NCI-H1436 (cell line): ENCODE measurements at regions not wholly inside any gene's neighbourhood (a gene's known extent, or its start where the extent isn't known, plus 50 kb on each side); places are given as distances from the start of the nearest gene placed in this dataset.
"Not testable (repeated sequence)": the region's sequence is repeated elsewhere in the genome, so short reads cannot be mapped to it uniquely, and the experiment has no call there.

ENCODE experiments used
- DNase-seq: peaks from one replicate; lab custom pipeline; 2025; lab: John Stamatoyannopoulos, UW

DNA sequence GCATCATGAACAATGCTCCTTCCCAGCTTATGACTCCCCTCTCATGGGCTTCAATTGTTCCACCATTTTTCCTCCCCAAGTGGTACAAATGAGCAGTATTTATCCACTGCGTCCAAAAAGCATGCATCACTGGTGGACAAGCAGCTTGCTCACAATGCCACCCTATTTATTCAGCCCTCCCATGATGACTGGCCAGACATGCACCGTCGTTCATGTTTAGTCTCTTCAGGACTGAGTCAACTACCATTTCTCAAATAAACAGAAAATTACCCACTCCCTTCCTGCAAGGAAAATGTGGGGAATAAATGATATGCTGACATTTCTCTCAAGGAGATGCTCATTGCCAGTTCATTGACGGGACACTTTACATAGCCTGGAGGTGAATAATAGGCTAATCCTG lies 300.4 kb downstream of the C6orf118 start:
- DNase-seq: no peak

GRCh38 chr6:165002866-165003265 lies 306.5 kb downstream of the C6orf118 start:
- no peak for DNase-seq

GRCh38 chr6:165002358-165002757 lies 307.0 kb downstream of the C6orf118 start:
- no peak for DNase-seq

DNA sequence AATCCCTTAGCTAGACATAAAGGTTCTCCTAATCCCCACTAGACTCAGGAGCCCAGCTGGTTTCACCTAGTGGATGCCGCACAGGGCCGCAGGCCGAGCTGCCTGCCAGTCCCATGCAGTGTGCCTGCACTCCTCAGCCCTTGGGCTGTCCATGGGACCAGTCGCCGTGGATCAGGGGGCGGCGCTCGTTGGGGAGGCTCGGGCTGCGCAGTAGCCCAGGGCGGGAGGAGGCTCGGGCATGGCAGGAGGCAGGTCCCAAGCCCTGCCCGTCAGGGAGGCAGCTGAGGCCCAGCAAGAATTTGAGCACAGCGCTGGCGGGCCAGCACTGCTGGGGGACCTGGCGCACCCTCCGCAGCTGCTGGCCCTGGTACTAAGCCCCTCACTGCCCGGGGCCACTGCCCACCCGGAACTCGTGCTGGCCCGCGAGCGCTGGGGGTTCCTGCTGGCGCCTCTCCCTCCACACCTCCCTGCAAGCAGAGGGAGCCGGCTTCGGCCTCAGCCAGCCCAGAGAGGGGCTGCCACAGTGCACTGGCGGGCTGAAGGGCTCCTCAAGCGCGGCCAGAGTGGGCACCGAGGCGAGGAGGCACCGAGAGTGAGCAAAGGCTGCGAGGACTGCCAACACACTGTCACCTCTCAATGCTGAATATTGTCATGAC lies 307.8 kb downstream of the C6orf118 start:
- DNase-seq: no peak

DNA sequence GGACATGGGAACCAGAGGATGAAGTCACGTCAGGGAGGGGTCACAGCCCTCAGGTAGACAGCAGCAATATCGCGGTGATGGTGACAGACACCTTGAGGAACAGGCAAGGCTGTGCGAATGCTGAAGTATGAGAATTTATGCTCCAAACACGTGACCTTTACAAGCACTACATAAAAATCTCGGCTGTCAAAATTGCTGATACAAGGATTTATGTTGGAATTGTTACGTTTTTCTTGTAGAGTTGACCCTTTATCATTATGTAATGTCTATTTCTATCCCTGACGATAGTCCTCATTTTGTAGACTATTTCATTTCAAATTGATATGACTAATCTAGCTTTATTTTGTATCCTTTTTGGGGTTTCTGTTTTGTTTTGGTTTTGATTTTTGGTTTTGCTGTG lies 311.1 kb downstream of the C6orf118 start:
- no peak for DNase-seq

GRCh38 chr6:164996838-164997237 lies 312.6 kb downstream of the C6orf118 start:
- DNase-seq: no peak

GRCh38 chr6:164991573-164991972 lies 317.8 kb downstream of the C6orf118 start:
- no peak for DNase-seq

DNA sequence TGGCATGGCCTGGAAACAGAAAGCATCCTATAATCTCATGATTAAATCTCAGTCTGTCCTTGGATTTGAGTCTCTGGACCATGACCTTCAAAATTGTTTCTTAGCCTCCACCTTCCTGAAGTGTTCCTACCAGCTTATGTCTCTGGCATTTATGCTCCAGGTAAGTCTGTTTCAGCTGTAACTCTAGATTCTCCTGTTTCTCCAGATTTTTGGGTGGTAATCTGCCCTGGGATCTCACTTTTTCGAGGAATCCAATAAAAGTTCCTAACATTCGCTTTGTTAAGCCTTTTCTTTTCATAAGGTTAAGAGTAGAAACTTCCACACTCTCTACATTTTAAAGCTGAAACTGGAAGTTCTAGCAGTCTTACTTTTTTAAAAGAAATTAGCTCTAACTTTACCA lies 318.5 kb downstream of the C6orf118 start:
- DNase-seq: no peak

DNA sequence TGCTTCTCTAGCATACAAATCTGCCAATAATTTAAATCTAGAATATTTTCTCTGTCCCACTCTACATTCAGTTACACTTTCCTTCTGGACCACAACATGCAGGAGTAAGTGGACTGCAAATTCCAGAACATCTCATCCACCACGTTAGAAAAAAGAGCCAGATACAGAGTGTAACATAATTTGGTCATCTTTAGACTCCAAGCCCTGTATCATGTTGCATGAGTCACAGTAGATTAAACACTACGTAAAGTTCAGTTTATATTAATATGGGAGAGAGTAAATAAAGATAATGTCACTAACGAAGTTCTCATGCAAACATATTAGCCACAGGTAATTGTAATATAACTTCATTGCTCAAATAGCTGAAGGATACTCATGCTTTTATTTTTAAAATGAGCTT lies 327.0 kb downstream of the C6orf118 start:
- no peak for DNase-seq

DNA sequence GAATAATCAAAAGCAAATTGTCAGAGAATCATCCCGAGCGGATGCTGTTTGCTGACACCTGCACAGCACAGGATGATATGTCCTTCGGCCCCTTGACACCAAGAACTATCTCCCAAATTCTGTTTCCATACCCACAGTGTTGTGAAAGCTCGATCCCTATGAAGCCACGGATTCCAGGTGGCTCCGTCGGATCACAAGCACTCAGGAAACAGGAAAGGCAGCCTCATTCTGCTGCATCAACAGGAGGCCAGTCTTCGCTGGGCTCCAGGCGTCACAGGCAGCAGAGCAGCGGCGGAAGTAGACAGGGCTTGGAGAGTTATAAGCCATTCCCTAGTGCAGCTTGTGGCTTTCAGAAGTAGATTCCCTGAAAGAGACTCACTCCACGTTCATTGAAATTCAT lies 342.3 kb downstream of the C6orf118 start:
- DNase-seq: no peak

GRCh38 chr6:164962805-164963204 lies 346.6 kb downstream of the C6orf118 start:
- no peak for DNase-seq

DNA sequence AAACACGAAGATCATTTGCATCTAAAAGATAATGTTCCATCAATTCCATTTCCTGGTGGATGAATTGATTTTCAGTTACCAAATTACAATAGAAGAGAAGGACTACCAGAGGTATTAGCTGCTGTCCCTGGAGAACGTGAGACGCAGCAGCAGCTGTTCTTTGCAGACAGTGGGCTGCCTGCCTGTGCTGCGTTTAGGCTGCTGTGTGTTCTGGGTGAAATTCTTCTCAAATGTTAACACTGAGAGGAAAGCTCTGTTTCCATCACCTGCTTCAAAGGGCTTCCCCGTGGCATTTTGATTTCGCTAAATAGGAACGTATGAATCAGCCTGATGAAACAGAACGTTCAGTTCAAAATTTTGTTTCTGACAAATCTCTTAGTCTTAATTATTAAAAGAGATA lies 362.2 kb downstream of the C6orf118 start:
- no peak for DNase-seq

DNA sequence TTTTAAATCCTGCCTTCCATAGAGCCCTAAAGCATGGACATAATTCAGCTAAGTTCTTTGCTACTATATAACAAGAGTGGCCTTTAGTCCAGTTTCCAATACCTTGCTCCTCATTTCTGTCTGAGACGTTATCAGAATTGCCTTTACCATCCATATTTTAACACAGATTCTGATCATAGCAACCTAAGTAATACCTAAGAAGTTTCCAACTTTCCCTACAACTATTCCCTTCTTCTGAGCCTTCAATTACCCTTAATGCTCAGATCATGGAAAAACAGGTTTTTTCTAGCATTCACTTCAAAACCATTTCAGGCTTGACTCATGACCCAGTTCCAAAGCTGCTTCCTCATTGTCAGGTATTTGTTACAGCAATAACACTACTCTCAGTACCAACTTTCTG lies 367.1 kb downstream of the C6orf118 start:
- no peak for DNase-seq

- DNase-seq: not testable (repeated sequence)
Measured at GRCh38 chr6:164933238-164933794, 376.1 kb downstream of the C6orf118 start.

GRCh38 chr6:164929408-164929977 lies 379.9 kb downstream of the C6orf118 start:
- DNase-seq: no peak

DNA sequence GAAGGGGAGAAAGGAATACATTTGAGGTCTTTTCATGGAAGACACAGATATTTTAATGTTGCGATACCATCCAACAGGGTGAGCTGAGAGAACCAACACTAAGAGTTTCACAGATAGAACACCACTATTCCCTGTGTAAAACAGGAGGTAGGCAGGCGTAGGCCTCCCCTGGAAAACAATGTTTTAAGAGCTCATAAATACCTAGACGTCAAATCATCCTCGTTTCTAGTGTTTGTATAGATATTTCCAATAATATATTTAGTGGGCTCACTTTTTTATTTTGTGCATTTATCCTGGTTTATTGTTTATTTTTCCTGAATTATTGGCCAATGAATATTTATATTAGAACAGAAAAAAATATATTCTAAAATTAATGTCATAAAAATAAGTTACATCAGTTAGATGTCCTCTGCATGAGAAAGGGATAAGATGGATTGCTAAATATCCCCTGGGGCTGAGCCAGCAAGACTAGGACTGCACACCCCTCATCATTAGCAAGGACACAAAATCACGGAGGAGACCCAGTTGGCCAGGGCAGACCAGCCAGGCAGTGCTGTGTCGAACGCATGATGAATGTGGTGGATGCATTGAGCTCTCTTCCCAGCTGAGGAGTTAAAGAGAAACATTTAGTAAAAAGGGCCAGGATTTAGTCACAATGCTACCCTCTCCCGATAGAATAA lies 380.5 kb downstream of the C6orf118 start:
- DNase-seq: no peak

DNA sequence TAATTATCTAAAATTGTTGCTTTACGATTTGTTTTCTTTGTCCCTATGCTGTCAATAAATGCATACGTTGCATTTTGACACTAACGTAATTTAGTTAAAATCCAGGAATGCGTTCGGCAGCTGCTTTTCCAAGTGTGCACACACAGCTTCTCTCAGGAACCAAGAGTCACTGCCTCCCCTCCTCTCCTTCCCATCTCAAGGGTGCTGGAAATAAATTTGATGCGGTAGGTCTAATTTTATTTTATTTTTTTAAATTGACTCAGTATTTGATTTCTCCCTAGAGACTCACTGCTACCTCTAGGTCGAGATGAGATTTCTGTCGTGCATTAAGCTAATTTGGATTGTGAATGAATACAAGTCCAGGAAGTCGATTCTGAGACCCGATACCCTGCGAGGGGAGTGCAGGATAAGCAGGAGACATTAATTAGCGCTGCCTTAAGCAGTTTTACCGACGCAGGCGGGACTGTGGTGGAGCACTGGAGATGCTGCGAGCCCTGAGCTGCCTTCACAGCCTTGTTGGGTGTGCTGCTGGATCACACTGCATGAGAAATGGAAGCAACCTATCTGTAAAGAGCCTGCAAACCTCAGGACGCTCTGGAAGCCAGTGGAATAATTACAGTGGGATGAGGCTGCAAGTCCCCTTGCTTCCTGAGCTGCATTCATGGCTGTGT lies 381.2 kb downstream of the C6orf118 start:
- DNase-seq: no peak

GRCh38 chr6:164927288-164928056 lies 381.9 kb downstream of the C6orf118 start:
- peak; percentile 56 for DNase-seq

DNA sequence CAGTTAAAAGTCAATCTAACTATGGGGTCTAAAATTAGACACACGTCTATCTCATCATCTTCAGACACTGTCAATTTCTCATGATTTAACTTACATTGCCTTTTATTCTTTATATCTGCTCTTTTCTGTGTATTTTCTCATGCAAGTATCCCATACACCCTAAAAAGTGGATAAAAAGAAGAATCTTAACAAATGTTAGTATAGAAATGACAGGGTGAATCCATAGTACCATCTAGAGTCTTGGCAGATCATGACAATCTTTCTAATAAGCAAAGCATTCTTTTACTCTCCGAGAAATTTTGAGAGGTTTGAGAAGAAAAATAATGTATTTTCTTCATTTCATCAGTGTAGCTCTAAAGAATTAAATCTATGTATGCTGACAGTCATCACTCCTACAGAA lies 382.7 kb downstream of the C6orf118 start:
- no peak for DNase-seq

GRCh38 chr6:164925681-164926530 lies 383.5 kb downstream of the C6orf118 start:
- no peak for DNase-seq

DNA sequence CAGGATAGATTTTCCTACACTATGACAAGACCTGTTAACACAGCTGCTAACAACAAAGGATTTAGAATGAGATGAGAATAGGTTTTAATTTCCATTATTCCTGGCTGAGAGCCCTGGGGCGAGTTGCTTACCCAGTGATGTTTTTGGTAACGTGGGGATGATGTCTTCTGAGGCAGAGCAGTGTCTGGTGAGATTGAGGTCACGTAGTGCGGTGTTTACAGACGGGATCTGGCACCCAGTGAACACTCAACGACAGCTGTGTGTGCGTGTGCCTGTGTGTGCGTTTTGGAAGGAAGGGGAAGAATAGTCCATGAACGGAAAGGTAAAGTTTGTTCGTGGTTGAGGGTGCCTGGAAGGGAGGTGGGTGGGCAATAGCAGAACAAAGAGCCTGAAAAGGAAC lies 384.7 kb downstream of the C6orf118 start:
- DNase-seq: no peak
